AG09319 (cell line): ENCODE measurements at regions not wholly inside any gene's neighbourhood (a gene's known extent, or its start where the extent isn't known, plus 50 kb on each side); places are given as distances from the start of the nearest gene placed in this dataset.

Experiments
- DNase-seq: peaks from one replicate; pipeline ENCODE4 v3.0.0-alpha.2; 2010; ENCODE audit warnings: low read depth; ENCODE audit errors: extremely low read depth
- TF ChIP-seq, protein P1 (sequence below): IDR thresholded peaks from 2 replicates; pipeline ENCODE4 v1.5.1; 2011; ENCODE audit warnings: low read depth, mild to moderate bottlenecking, inconsistent platforms, low read length, moderate library complexity

DNA sequence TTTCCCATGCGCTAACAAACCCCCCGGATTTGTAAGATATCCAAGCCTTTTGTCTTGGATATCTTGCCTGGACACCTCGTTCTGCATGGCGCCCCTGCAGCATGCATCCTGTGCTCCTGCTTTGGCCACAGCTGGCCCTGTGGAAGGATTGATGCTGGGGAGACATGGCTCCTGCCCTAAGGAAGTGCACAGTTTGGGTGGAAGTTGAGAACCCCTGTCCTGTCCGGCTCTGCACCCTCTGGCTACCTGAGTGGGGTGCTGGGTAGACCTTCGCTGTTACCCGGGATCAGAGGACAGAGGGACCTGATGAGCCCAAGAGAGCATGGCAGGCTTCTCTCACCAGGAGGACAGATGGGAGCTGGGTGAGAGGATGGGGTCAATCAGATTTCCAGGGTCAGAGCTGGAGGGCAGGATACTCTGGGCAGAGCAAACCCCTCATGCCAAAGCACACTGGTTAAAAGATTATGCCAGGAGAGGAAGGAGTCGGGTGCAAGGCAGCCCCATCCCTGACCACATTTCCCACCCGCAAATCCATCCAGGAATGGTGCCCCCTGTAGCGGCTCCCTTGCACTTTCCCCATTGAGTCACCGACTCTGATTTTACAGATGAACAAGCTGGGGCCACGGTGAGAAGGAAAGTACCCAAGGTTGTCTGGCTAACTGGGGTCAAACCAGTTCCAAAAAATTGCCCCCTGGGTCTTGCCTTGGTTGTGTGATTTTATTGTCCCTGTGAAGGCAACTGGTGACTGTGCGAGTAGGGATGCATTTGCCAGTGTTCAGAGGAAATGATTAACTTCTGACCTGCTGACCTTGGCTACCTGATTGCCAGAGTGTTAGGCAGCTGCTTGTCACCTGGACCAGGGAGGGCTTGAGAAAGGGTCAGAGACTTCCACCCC lies 290.1 kb upstream of the ZMIZ1 start:
- DNase-seq, result no peak
- TF ChIP-seq, protein P1, sequence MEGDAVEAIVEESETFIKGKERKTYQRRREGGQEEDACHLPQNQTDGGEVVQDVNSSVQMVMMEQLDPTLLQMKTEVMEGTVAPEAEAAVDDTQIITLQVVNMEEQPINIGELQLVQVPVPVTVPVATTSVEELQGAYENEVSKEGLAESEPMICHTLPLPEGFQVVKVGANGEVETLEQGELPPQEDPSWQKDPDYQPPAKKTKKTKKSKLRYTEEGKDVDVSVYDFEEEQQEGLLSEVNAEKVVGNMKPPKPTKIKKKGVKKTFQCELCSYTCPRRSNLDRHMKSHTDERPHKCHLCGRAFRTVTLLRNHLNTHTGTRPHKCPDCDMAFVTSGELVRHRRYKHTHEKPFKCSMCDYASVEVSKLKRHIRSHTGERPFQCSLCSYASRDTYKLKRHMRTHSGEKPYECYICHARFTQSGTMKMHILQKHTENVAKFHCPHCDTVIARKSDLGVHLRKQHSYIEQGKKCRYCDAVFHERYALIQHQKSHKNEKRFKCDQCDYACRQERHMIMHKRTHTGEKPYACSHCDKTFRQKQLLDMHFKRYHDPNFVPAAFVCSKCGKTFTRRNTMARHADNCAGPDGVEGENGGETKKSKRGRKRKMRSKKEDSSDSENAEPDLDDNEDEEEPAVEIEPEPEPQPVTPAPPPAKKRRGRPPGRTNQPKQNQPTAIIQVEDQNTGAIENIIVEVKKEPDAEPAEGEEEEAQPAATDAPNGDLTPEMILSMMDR, result no peak

DNA sequence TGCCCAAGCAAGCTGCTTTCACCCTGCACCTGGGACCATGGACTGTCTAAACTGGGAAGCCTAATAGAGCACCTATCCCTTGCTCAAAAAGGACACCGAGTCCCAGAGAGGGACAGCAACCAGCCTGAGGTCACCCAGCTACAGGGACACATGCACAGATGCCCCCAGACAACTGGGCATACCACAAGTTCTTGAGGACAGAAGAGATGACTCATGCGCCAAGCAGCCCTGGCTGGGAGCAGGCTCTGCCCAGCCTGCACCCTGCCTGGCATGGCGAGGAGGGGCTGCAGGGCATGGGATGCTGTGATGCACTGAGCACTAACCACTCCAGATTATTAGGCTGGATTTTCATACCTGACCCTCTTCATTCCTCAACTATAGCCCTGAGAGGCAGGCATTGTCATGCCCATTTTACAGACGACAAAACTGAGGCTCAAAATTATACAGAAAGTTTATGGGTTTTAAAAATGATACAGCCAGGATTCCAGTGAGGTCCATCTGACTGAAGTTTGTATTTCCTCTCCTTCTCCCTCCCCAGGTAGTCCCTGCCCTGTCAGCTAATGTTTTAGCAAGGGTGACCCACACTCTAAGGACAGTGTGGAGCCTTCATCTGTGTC lies 289.3 kb upstream of the ZMIZ1 start:
- TF ChIP-seq, protein P1, result no peak
- DNase-seq, result no peak

DNA sequence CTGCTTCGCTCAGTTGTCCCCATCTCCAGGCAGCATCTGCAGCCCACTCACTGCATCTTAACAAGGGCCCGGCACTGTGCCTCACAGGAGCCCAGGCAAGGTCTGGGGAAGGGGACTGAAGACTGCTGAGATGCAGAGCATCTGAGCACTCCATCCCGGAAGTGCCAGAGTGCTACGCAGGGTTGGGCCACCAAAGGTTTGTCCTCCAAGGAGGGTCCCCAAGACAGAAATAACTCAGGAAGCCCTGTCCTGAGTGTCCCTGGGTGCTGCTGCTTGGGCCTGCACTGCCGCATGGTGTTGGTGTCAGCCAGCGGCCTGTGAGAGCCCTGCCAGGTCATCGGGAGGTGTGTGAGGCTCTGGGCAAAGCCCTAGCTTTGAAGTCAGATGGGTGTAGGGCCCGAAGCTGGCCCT lies 288.2 kb upstream of the ZMIZ1 start:
- TF ChIP-seq, protein P1, result no peak
- DNase-seq, result no peak

DNA sequence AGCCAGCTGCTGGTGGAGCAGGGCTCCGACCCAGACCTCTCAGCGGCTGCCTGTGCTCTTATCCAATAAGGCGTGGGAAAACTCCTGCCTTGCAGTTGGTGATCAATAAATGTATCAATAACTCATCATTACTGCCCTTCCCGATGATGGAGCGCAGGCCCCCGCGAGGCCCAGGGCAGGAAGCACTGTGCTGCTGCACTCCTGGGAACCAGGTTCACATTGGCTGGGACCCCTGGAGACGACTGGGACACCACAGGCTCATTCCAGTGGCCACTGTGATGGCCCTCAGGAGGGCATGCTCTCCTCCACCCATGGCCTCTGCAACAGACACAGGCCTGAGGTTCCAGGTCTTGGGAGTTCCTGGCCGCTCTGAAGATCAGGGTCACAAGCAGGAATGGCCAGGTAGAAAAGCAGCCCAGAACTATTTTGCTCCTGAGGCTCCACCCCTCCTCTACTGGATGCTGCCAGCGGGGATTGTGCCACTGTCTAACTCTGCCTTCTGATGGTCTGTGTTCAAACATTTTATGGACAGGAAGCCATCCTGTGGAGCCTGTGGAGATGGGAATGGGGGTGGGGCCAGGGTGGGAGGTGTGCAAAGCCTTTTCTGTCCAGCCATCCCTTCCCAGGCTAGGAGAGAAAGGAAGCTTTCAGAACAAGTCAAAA lies 287.4 kb upstream of the ZMIZ1 start:
- TF ChIP-seq, protein P1, result no peak
- DNase-seq, result no peak

DNA sequence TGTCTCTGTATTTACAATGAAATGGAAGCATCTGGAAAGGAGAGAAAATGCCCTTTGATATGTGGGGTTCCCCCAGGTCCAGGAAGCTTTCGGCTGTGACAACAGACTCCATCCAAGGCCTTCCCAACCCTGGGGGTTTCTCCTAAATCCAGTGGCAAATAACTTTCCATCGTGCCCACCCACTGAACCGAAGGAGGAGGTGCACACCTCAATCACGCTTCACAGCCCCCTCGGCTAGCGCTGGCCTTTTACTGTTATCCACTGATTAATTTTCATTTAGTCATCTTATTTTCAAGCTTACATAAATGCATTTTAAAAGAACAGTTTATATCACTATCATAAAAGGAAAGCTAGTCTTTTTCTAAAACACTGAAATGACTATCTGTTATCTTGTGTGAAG lies 286.8 kb upstream of the ZMIZ1 start:
- no peak for DNase-seq
- TF ChIP-seq, protein P1, result no peak

DNA sequence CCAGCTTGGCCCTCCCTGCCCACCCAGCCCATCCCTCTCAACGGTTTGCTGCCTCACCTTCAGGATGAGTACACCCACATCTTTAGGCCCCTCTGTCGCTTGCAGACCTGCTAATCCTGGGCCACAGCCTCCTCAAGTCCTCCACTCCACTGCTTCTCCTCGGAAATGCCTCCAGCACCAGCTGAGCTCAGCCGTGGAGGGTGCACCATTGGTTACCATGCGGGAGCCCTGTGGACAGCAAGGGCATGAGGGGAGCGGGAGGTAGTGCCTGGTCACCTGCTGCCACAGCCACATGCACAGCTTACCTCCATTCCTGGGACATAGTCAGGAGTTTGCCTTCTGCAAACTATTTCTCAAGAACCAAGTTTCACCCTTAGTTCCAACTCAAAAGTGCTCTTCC lies 286.3 kb upstream of the ZMIZ1 start:
- DNase-seq, result no peak
- TF ChIP-seq, protein P1, result no peak

DNA sequence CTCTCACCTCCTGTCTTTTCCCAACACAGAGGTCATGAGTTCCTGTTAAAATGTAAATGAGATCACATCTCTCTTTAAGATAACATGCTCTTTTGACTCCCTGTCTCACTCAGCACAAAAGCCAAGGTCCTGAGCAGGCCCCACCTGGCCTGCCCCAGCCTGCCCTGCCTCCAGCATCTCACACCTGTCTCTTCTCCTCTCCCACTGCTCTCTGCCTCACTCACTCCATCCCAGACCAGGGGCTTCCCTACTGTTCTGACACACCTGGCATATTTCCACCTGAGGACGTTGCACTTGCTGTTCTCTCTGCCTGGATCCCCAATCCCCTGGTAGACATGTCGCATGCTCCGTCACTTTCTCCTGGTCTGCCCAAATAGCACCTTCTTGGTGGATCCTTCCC lies 285.0 kb upstream of the ZMIZ1 start:
- TF ChIP-seq, protein P1, result no peak
- DNase-seq, result no peak
